Lower lobe of right lung (tissue), 2 donors: ENCODE measurements at regions not wholly inside any gene's neighbourhood (a gene's known extent, or its start where the extent isn't known, plus 50 kb on each side); places are given as distances from the start of the nearest gene placed in this dataset.

ENCODE experiments used
- ATAC-seq, 2 donors: fragments of 200-7000 bp; cut with Tn5 transposase; one replicate each; pipeline ENCODE4 v1.9.1; 2020 to 2022; ENCODE audit warnings: mild to moderate bottlenecking in 2 of 2, moderate library complexity in 2 of 2
- DNase-seq: peaks from one replicate; pipeline ENCODE4 v3.0.0-alpha.2; 2020
- H3K27ac ChIP-seq: fragments of 200-600 bp; one replicate; pipeline ENCODE4 v1.8.0; 2022
- H3K27me3 ChIP-seq: fragments of 200-600 bp; one replicate; pipeline ENCODE4 v1.8.0; 2022; ENCODE audit warnings: low read depth
- H3K36me3 ChIP-seq: fragments of 200-600 bp; one replicate; pipeline ENCODE4 v1.8.0; 2022; ENCODE audit warnings: mild to moderate bottlenecking
- H3K4me1 ChIP-seq: fragments of 200-600 bp; one replicate; pipeline ENCODE4 v1.8.0; 2022
- H3K4me3 ChIP-seq: fragments of 200-600 bp; one replicate; pipeline ENCODE4 v1.8.0; 2022; ENCODE audit warnings: mild to moderate bottlenecking
- H3K9me3 ChIP-seq: fragments of 200-600 bp; one replicate; pipeline ENCODE4 v1.8.0; 2022
- CTCF ChIP-seq: fragments of 200-600 bp; IDR thresholded peaks from one replicate; pipeline ENCODE4 v1.8.0; 2022; ENCODE audit warnings: antibody characterized with exemption, mild to moderate bottlenecking
- intact Hi-C: fragments of 100-400 bp; cut with DNase I; formaldehyde crosslinking; loops from one replicate; pipeline ENCODE4 v1.11.0; 2022
- donor health status: DM: no; HTN: yes; CAD: no; lungs with severe emphysema.

- intact Hi-C loops, result no loop called here
- no peaks in the 10 kb centered on the region for H3K9me3 ChIP-seq
- no peaks in the 10 kb centered on the region for H3K36me3 ChIP-seq
- TF ChIP-seq CTCF, result no peak
- DNase-seq (no peak), ATAC-seq (no peak)
- H3K4me1 ChIP-seq, result no peaks in the 10 kb centered on the region
- H3K4me3 ChIP-seq, result no peak overlapping the region
- H3K27me3 ChIP-seq, result no peaks in the 10 kb centered on the region
- H3K27ac ChIP-seq, result no peak overlapping the region
These were observed 339.4 kb downstream of the GRB14 start for GRCh38 chr2:164281896-164282295.

- H3K27ac ChIP-seq, result no peak overlapping the region
- TF ChIP-seq CTCF, result no peak
- ATAC-seq (no peak), DNase-seq (no peak)
- no peaks in the 10 kb centered on the region for H3K9me3 ChIP-seq
- no peaks in the 10 kb centered on the region for H3K36me3 ChIP-seq
- H3K4me1 ChIP-seq, result no peaks in the 10 kb centered on the region
- no peaks in the 10 kb centered on the region for H3K27me3 ChIP-seq
- H3K4me3 ChIP-seq, result no peak overlapping the region
- intact Hi-C loops, result no loop called here
These were observed 345.6 kb downstream of the GRB14 start for GRCh38 chr2:164275659-164276058.

- DNase-seq (no peak), ATAC-seq (no peak)
- no peak for TF ChIP-seq CTCF
- H3K27ac ChIP-seq, result no peak overlapping the region
- H3K9me3 ChIP-seq, result no peaks in the 10 kb centered on the region
- no peaks in the 10 kb centered on the region for H3K27me3 ChIP-seq
- no peaks in the 10 kb centered on the region for H3K4me1 ChIP-seq
- no peak overlapping the region for H3K4me3 ChIP-seq
- no peaks in the 10 kb centered on the region for H3K36me3 ChIP-seq
- intact Hi-C loops, result no loop called here
These were observed 360.8 kb downstream of the GRB14 start for GRCh38 chr2:164260506-164260905.

GRCh38 chr2:164257742-164258141, 363.5 kb downstream of the GRB14 start:
- H3K36me3 ChIP-seq, result no peaks in the 10 kb centered on the region
- DNase-seq, result no peak
- no peaks in the 10 kb centered on the region for H3K4me1 ChIP-seq
- H3K27ac ChIP-seq, result no peak overlapping the region
- H3K9me3 ChIP-seq, result no peaks in the 10 kb centered on the region
- no peak overlapping the region for H3K4me3 ChIP-seq
- intact Hi-C loops, result no loop called here
- no peak for TF ChIP-seq CTCF
- H3K27me3 ChIP-seq, result no peaks in the 10 kb centered on the region
- no peak for ATAC-seq

- no peak overlapping the region for H3K27ac ChIP-seq
- TF ChIP-seq CTCF, result no peak
- no peaks in the 10 kb centered on the region for H3K4me1 ChIP-seq
- DNase-seq (no peak), ATAC-seq (no peak)
- no peak overlapping the region for H3K4me3 ChIP-seq
- intact Hi-C loops, result no loop called here
- H3K9me3 ChIP-seq, result no peaks in the 10 kb centered on the region
- H3K27me3 ChIP-seq, result no peaks in the 10 kb centered on the region
- H3K36me3 ChIP-seq, result no peaks in the 10 kb centered on the region
These were observed 368.6 kb downstream of the GRB14 start for GRCh38 chr2:164252568-164253287.
